Smooth muscle cell (in vitro differentiated cells): ENCODE measurements at regions not wholly inside any gene's neighbourhood (a gene's known extent, or its start where the extent isn't known, plus 50 kb on each side); places are given as distances from the start of the nearest gene placed in this dataset.

Experiments used
- DNase-seq: peaks from one replicate; lab custom pipeline; 2025; ENCODE audit not compliant: unreplicated experiment; lab: John Stamatoyannopoulos, UW
- H2AFZ ChIP-seq: fragments of 200-600 bp; sonication (generic); 2 replicates; pipeline ENCODE4 v1.6.0; 2016; ENCODE audit warnings: antibody characterized with exemption, low read depth, mild to moderate bottlenecking
- H3F3A ChIP-seq: fragments of 200-600 bp; sonication (generic); 2 replicates; pipeline ENCODE4 v1.6.0; 2017; ENCODE audit warnings: antibody characterized with exemption, low read depth
- H3K27ac ChIP-seq: fragments of 200-600 bp; sonication (generic); 2 replicates; pipeline ENCODE4 v1.5.1; 2016; ENCODE audit warnings: low read depth, mild to moderate bottlenecking
- H3K27me3 ChIP-seq: fragments of 200-600 bp; sonication (generic); 2 replicates; pipeline ENCODE4 v1.6.1; 2016; ENCODE audit warnings: low read depth, mild to moderate bottlenecking
- H3K36me3 ChIP-seq: fragments of 200-600 bp; sonication (generic); 2 replicates; pipeline ENCODE4 v1.5.1; 2016; ENCODE audit warnings: low read depth
- H3K4me1 ChIP-seq: fragments of 200-600 bp; sonication (generic); 2 replicates; pipeline ENCODE4 v1.5.1; 2016; ENCODE audit warnings: low read depth
- H3K4me2 ChIP-seq: fragments of 200-600 bp; sonication (generic); 2 replicates; pipeline ENCODE4 v1.6.0; 2016; ENCODE audit warnings: mild to moderate bottlenecking
- H3K4me3 ChIP-seq: fragments of 200-600 bp; sonication (generic); 2 replicates; pipeline ENCODE4 v1.5.1; 2016; ENCODE audit warnings: mild to moderate bottlenecking
- H3K79me2 ChIP-seq: fragments of 200-600 bp; sonication (generic); 2 replicates; pipeline ENCODE4 v1.6.0; 2016; ENCODE audit warnings: low read depth, mild to moderate bottlenecking
- H3K9ac ChIP-seq: fragments of 200-600 bp; sonication (generic); 2 replicates; pipeline ENCODE4 v1.6.0; 2016; ENCODE audit warnings: low read depth
- H3K9me3 ChIP-seq: fragments of 200-600 bp; sonication (generic); replicated peaks from 2 replicates; pipeline ENCODE4 v1.5.1; 2016; ENCODE audit warnings: low read depth
- H4K20me1 ChIP-seq: fragments of 200-600 bp; sonication (generic); 2 replicates; pipeline ENCODE4 v1.6.0; 2016; ENCODE audit warnings: low read depth
- CTCF ChIP-seq: fragments of 200-600 bp; sonication (generic); IDR thresholded peaks from 2 replicates; pipeline ENCODE4 v1.5.1; 2017; ENCODE audit warnings: borderline replicate concordance, mild to moderate bottlenecking, antibody characterized with exemption; ENCODE audit not compliant: insufficient read depth, poor library complexity, severe bottlenecking
- WGBS: methylation state at CpG from one replicate; pipeline ENCODE4 v1.1.7; 2016; ENCODE audit warnings: low lambda C conversion rate; 5-methylcytosine and 5-hydroxymethylcytosine counted together

GRCh38 chr2:147027436-147027835, 817.4 kb upstream of the ACVR2A start:
- Histone ChIP-seq H3K36me3 (no peaks in the 10 kb centered on the region), H2AFZ (no peak overlapping the region), H4K20me1 (no peaks in the 10 kb centered on the region), H3K4me3 (no peak overlapping the region), H3K79me2 (no peaks in the 10 kb centered on the region), H3F3A (peaks cover 4% of the 10 kb centered on the region), H3K9me3 (no peaks in the 10 kb centered on the region), H3K4me1 (peaks cover 15% of the 10 kb centered on the region), H3K9ac (no peak overlapping the region), H3K27me3 (no peaks in the 10 kb centered on the region), H3K27ac (peak overlapping the region; percentile 77), H3K4me2 (peak overlapping the region; percentile 41)
- 38% methylated on average over 1 of the region's 1 CpG for WGBS
- no peak for TF ChIP-seq CTCF
- DNase-seq = no peak

DNA sequence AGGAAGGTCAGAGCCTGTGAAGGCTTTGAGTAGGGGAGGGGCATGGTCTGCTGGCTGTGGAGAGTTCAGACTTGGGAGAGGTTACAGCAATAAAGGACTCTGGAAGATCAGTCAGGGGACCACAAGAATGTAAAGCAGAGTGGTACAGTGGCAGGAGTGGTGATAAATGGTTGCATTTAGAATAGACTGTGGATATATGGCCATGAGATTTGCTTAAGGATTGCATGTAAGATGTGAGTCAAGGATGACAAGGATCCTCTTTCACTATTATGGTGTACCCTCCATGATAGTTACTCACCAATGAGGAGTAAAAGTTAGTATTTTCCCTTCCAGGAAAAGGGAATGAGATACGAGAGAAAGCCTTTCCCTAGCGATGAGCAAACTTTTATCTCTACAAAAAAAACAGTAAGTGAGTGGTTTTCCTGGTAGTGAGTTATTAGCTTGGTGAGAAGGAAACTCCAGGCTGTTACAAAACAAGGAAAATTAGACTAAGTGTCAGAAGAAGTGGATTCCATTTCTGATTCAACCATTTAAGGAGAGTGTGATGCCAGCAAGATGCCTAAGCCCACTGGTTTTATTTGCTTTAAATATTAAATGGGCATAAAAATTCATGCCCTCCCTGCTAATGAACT, 818.0 kb upstream of the ACVR2A start:
- Histone ChIP-seq H3K9me3 (no peaks in the 10 kb centered on the region), H3K4me2 (peak overlapping the region; percentile 64), H3K27me3 (no peaks in the 10 kb centered on the region), H3K27ac (peak overlapping the region; percentile 77), H3K9ac (no peak overlapping the region), H3K36me3 (no peaks in the 10 kb centered on the region), H3F3A (peaks cover 4% of the 10 kb centered on the region), H3K4me3 (no peak overlapping the region), H3K4me1 (peaks cover 15% of the 10 kb centered on the region), H4K20me1 (no peaks in the 10 kb centered on the region), H3K79me2 (no peaks in the 10 kb centered on the region), H2AFZ (no peak overlapping the region)
- no peak for DNase-seq
- WGBS = 13% methylated on average over 2 of the region's 2 CpGs
- TF ChIP-seq CTCF = no peak

- peaks cover 4% of the 10 kb centered on the region for H3F3A ChIP-seq
- no peaks in the 10 kb centered on the region for H3K79me2 ChIP-seq
- peaks cover 6% of the 10 kb centered on the region for H3K4me1 ChIP-seq
- H3K9me3 ChIP-seq = no peaks in the 10 kb centered on the region
- H3K4me3 ChIP-seq = no peak overlapping the region
- no peak for DNase-seq
- no peaks in the 10 kb centered on the region for H4K20me1 ChIP-seq
- peak overlapping the region; percentile 77 for H3K27ac ChIP-seq
- peak overlapping the region; percentile 64 for H3K4me2 ChIP-seq
- 56% methylated on average over 1 of the region's 1 CpG for WGBS
- no peak overlapping the region for H2AFZ ChIP-seq
- no peaks in the 10 kb centered on the region for H3K27me3 ChIP-seq
- H3K36me3 ChIP-seq = no peaks in the 10 kb centered on the region
- TF ChIP-seq CTCF = no peak
- H3K9ac ChIP-seq = no peak overlapping the region
These were observed 818.9 kb upstream of the ACVR2A start for GRCh38 chr2:147025646-147026585.
